ENCODE measurements at regions not wholly inside any gene's neighbourhood (a gene's known extent, or its start where the extent isn't known, plus 50 kb on each side); places are given as distances from the start of the nearest gene placed in this dataset.

- Histone ChIP-seq H3K27ac (no peak overlapping the region), H3K4me3 (ENCODE audit: low read depth in 1 of 2, low read length in 1 of 2) (no peak overlapping the region), H3K4me1 (ENCODE audit: control insufficient read depth in 1 of 2, insufficient read depth in 1 of 2, low read depth in 1 of 2, low read length in 1 of 2) (peaks cover 13 to 21% of the 10 kb centered on the region in 2 experiments), H3K36me3 (no peaks in the 10 kb centered on the region), H3K27me3 (peaks cover 65% of the 10 kb centered on the region), H3K9me3 (no peaks in the 10 kb centered on the region)
- TF ChIP-seq CTCF (IDR thresholded peaks at IDR 0.05) = no peak
Measured at GRCh38 chr16:85460252-85461021, 152.7 kb upstream of the GSE1 start.

- Histone ChIP-seq H3K36me3 (no peaks in the 10 kb centered on the region), H3K4me1 (ENCODE audit: control insufficient read depth in 1 of 2, insufficient read depth in 1 of 2, low read depth in 1 of 2, low read length in 1 of 2) (peaks cover 13 to 21% of the 10 kb centered on the region in 2 experiments), H3K27ac (no peak overlapping the region), H3K27me3 (peaks cover 66% of the 10 kb centered on the region), H3K4me3 (ENCODE audit: low read depth in 1 of 2, low read length in 1 of 2) (no peak overlapping the region), H3K9me3 (no peaks in the 10 kb centered on the region)
- no peak for TF ChIP-seq CTCF (IDR thresholded peaks at IDR 0.05)
Measured at GRCh38 chr16:85461022-85461813, 151.9 kb upstream of the GSE1 start.

- Histone ChIP-seq H3K27me3 (peaks cover 62% of the 10 kb centered on the region), H3K4me1 (ENCODE audit: control insufficient read depth in 1 of 2, insufficient read depth in 1 of 2, low read depth in 1 of 2, low read length in 1 of 2) (peaks cover 13 to 21% of the 10 kb centered on the region in 2 experiments), H3K4me3 (ENCODE audit: low read depth in 1 of 2, low read length in 1 of 2) (no peak overlapping the region), H3K27ac (no peak overlapping the region), H3K9me3 (no peaks in the 10 kb centered on the region), H3K36me3 (no peaks in the 10 kb centered on the region)
- no peak for TF ChIP-seq CTCF (IDR thresholded peaks at IDR 0.05)
Measured at GRCh38 chr16:85461814-85462713, 151.1 kb upstream of the GSE1 start.

GRCh38 chr16:85462714-85463611 is 150.2 kb upstream of the GSE1 start:
- H3K27ac ChIP-seq = no peak overlapping the region
- peaks cover 13 to 21% of the 10 kb centered on the region in 2 experiments for H3K4me1 ChIP-seq (ENCODE audit: control insufficient read depth in 1 of 2, insufficient read depth in 1 of 2, low read depth in 1 of 2, low read length in 1 of 2)
- no peaks in the 10 kb centered on the region for H3K9me3 ChIP-seq
- no peaks in the 10 kb centered on the region for H3K36me3 ChIP-seq
- peaks cover 59% of the 10 kb centered on the region for H3K27me3 ChIP-seq
- TF ChIP-seq CTCF (IDR thresholded peaks at IDR 0.05) = no peak
- no peak overlapping the region for H3K4me3 ChIP-seq (ENCODE audit: low read depth in 1 of 2, low read length in 1 of 2)
